ENCODE measurements at regions not wholly inside any gene's neighbourhood (a gene's known extent, or its start where the extent isn't known, plus 50 kb on each side); places are given as distances from the start of the nearest gene placed in this dataset.
"Not testable (repeated sequence)": the region's sequence is repeated elsewhere in the genome, so short reads cannot be mapped to it uniquely, and the experiment has no call there.

- no peak for DNase-seq
Measured at GRCh38 chr14:46147452-46147851, 504.1 kb downstream of the RPL10L start.

DNA sequence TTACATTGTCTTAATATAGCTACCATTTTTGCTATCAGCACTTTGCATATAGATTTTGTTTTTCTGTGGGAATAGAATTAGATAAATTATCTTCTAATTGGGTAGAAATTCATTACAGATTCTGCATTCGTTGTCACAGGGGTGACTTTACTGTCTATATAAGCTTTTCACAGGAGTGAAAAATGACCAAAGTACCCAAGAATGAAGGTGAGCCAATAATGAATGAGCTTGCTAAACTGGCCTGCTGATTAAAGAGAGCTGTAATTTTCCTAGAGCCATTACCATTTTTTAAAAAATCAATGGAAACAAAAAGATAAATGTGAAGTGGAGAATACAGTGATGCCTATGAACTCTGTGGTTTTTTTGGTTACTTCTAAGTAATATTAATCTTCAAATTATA lies 504.6 kb downstream of the RPL10L start:
- no peak for DNase-seq

GRCh38 chr14:46140445-46140844 lies 511.1 kb downstream of the RPL10L start:
- DNase-seq = no peak

DNA sequence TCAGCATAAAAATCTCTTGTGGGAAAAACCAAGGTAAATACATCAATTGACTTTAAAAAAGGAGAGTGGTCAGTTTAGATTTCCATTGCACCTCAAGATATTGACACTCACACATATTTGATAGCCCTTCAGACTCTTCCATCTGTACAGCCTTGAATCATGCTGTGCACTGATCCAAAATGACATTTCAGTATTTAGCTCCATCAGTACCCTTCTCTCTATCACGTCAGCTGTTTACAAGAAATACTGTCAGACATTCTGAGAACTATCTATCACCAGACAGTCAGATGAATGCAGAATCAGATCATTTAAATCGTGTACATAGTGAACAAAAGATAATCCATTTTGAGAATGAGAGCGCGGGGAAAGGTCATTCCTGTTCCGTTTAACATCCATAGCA lies 511.9 kb downstream of the RPL10L start:
- DNase-seq = no peak

GRCh38 chr14:46137786-46138185 lies 513.8 kb downstream of the RPL10L start:
- DNase-seq = no peak

- no peak for DNase-seq
Measured at GRCh38 chr14:46136456-46136855, 515.1 kb downstream of the RPL10L start.

DNA sequence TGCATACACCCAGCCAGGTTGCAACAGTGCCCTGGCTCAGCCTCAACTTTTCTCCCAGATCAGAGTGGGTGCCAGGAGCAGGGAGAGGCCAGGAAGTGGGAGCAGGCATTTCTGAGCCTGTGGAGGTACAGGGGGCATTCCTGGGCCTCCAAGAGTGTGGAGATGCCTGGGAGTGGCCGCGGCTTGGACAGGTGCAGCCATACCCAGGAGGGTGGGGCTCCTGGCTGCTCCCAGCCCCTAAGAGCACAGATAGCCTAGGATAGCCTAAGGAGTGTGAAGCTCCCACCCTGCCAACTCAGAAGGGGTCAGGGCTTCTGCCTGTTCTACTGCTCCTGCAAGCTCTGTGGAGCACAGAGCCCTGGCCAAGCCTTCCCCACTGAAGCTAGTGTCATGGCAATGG lies 543.4 kb downstream of the RPL10L start:
- no peak for DNase-seq

- not testable (repeated sequence) for DNase-seq
Measured at GRCh38 chr14:46100901-46101300, 550.7 kb downstream of the RPL10L start.

GRCh38 chr14:46091819-46092218 lies 559.8 kb downstream of the RPL10L start:
- no peak for DNase-seq

GRCh38 chr14:46087604-46088003 lies 564.0 kb downstream of the RPL10L start:
- DNase-seq = no peak

DNA sequence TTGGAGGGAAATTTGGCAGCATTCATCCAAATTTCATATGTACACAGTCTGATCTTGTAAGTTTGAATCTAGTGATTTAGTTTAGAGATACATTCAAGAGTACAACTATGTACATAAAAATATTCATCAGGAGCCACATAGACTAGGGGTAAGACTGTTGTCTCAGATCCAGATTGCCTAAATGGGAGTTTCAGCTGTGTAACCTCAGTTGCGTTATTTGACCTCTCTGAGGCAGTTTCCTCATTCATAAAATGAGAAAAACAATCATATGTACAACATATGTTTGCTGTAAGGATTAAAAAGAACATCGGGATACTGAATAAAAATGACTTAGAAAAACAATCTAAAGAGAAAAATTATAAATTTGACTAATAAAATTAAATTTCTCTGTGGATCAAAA lies 577.5 kb downstream of the RPL10L start:
- DNase-seq = no peak

DNA sequence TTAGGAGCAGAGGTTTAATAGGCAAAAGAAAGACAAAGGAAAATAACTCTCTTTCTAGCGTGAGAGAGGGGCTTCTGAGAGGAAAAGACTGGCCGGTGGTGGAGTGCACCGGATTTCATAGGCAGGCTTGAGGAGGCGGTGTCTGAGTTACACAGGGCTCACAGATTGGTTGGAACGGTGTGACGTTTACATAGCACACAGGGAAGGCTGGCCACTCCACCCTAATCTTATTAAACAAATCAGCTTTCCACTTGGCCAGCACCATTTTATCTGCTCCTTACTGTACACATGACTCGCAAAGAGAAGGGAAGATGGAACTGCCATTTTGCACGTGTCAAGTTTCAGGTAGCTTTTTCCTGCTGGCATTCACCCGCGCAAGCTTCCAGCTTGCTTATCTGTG lies 587.7 kb downstream of the RPL10L start:
- DNase-seq = peak; percentile 1

GRCh38 chr14:46058964-46059563 lies 592.5 kb downstream of the RPL10L start:
- DNase-seq = no peak

DNA sequence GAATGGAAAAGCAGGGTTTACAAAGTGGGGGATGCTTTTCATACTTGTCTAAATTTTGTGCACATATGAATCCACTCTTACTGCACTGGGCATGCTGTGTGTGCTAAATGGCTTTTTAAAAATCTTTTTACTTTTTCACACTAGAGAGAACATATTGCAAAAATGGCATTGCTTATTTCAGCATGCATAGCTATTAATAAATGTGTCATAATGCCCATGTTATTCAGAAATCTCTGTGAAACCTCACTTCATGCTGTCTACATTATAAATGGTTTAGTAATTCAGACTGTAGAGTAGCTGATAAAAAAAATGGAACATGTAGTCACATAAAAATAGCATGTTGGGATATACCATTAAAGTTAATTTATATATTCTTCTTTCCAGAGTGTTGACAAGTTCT lies 593.8 kb downstream of the RPL10L start:
- peak; percentile 1 for DNase-seq

- peak; percentile 94 for DNase-seq
Measured at GRCh38 chr14:46054526-46054925, 597.1 kb downstream of the RPL10L start.

DNA sequence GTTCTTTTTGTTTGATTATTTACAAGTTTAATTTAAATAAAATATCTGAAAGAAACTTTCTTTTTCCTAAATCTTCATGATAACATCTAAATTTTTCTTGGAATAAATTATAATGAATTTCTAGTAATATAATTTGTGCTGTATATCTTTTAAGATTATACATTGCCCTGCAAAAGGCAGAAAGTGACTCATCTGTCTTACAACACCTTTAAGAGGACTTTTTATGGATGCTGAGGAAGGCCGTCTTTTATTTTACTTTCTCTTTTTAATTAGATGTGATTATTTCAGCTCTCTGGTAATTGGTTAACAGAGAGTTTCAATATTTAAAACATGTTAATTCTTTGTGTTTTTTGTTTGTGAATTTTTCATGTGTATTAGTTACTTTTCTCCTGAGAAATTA lies 598.4 kb downstream of the RPL10L start:
- DNase-seq = no peak

- peak; percentile 72 for DNase-seq
Measured at GRCh38 chr14:46051796-46052195, 599.8 kb downstream of the RPL10L start.

- DNase-seq = peak; percentile 80
Measured at GRCh38 chr14:46048127-46048526, 603.5 kb downstream of the RPL10L start.

DNA sequence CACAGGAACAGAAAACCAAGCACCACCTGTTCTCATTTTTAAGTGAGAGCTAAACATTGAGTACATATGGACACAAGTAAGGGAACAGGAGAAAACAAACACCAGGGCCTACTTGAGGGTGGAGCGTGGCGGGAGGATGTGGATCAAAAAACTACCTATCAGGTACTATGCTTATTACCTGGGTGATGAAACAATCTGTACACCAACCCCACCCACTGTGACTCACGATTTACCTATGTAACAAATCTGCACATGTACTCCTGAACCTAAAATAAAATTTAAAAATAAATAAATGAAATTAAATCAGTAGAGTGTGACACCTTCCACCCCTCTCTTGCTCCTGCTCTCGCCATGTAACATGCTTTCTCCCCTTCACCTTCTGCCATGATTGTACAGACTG lies 615.5 kb downstream of the RPL10L start:
- DNase-seq = no peak

DNA sequence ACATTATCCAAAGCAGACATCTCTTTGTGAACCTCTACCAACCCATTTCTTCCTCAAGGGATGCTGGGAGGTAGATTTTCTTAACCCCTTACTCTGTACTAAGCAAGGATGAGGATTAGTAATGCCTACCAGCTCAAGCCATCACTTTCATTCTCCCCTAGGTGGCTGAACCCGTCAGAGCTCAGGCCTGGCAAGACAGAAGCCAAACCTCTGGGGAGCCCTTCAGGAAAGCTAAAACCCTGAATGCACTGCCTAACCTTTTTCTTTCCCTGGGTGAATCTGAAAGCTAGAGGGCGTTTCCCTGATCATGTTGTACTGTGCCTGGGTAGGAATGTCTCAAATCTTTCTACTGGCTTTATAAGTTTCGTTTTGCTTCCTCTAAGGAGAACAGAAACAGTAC lies 617.3 kb downstream of the RPL10L start:
- DNase-seq = no peak

- DNase-seq = no peak
Measured at GRCh38 chr14:46018846-46019420, 632.6 kb downstream of the RPL10L start.

DNA sequence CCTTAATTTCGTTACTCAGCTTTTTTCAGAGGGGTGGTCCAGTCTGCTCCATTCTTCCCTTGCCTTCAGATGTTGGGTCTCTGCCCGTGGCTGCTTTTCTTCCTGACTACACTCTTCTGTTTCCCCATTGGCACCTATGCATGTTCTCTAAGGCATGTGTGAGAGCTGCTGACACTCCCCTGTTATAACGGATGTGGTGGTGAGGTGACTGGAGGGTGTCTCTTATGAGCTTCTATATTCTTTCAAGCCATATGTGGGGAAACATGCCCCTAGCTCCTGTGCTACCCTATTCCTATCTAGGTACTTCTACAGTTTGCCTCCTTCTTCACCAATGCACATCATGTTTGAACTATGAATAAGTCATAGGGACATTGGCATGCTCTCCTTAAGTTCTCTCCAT lies 643.2 kb downstream of the RPL10L start:
- no peak for DNase-seq

- DNase-seq = no peak
Measured at GRCh38 chr14:45998554-45998953, 653.0 kb downstream of the RPL10L start.

- DNase-seq = no peak
Measured at GRCh38 chr14:45990252-45990651, 661.3 kb downstream of the RPL10L start.

- DNase-seq = no peak
Measured at GRCh38 chr14:45976001-45976400, 675.6 kb downstream of the RPL10L start.
